Dermis blood vessel endothelial cell (primary cell): ENCODE measurements at regions not wholly inside any gene's neighbourhood (a gene's known extent, or its start where the extent isn't known, plus 50 kb on each side); places are given as distances from the start of the nearest gene placed in this dataset.

Source experiments
- DNase-seq: peaks from one replicate; pipeline ENCODE4 v3.0.0; 2010

- no peak for DNase-seq
These were observed 476.4 kb downstream of the VRK1 start for GRCh38 chr14:97273540-97273939.

- no peak for DNase-seq
These were observed 477.4 kb downstream of the VRK1 start for GRCh38 chr14:97274626-97275025.

- DNase-seq: no peak
These were observed 478.1 kb downstream of the VRK1 start for GRCh38 chr14:97275276-97275675.

- no peak for DNase-seq
These were observed 479.4 kb downstream of the VRK1 start for GRCh38 chr14:97276573-97276972.

- no peak for DNase-seq
These were observed 480.5 kb downstream of the VRK1 start for GRCh38 chr14:97277711-97278110.

GRCh38 chr14:97280526-97280925, 483.3 kb downstream of the VRK1 start:
- DNase-seq: no peak

- DNase-seq: no peak
These were observed 484.6 kb downstream of the VRK1 start for GRCh38 chr14:97281741-97282140.

GRCh38 chr14:97282210-97283004, 485.2 kb downstream of the VRK1 start:
- no peak for DNase-seq

GRCh38 chr14:97283005-97283403, 485.8 kb downstream of the VRK1 start:
- no peak for DNase-seq

GRCh38 chr14:97283426-97283825, 486.2 kb downstream of the VRK1 start:
- DNase-seq: no peak

GRCh38 chr14:97283841-97284240, 486.7 kb downstream of the VRK1 start:
- no peak for DNase-seq

GRCh38 chr14:97287956-97288355, 490.8 kb downstream of the VRK1 start:
- no peak for DNase-seq

- no peak for DNase-seq
These were observed 492.9 kb downstream of the VRK1 start for GRCh38 chr14:97290065-97290464.

- DNase-seq: no peak
These were observed 493.8 kb downstream of the VRK1 start for GRCh38 chr14:97290977-97291376.

GRCh38 chr14:97293659-97294058, 496.5 kb downstream of the VRK1 start:
- DNase-seq: no peak

- no peak for DNase-seq
These were observed 498.0 kb downstream of the VRK1 start for GRCh38 chr14:97295108-97295710.

GRCh38 chr14:97296176-97296575, 499.0 kb downstream of the VRK1 start:
- no peak for DNase-seq

- no peak for DNase-seq
These were observed 499.9 kb downstream of the VRK1 start for GRCh38 chr14:97297100-97297499.

- no peak for DNase-seq
These were observed 501.1 kb downstream of the VRK1 start for GRCh38 chr14:97298331-97298730.

- no peak for DNase-seq
These were observed 501.6 kb downstream of the VRK1 start for GRCh38 chr14:97298736-97299135.

GRCh38 chr14:97299661-97300060, 502.5 kb downstream of the VRK1 start:
- no peak for DNase-seq

- DNase-seq: no peak
These were observed 504.9 kb downstream of the VRK1 start for GRCh38 chr14:97301931-97302559.

GRCh38 chr14:97306133-97306759, 509.1 kb downstream of the VRK1 start:
- no peak for DNase-seq
